GM18909 (cell line): ENCODE measurements at regions not wholly inside any gene's neighbourhood (a gene's known extent, or its start where the extent isn't known, plus 50 kb on each side); places are given as distances from the start of the nearest gene placed in this dataset.
"Not testable (repeated sequence)": the region's sequence is repeated elsewhere in the genome, so short reads cannot be mapped to it uniquely, and the experiment has no call there.

ENCODE experiments used
- ATAC-seq: cut with Tn5 transposase; IDR thresholded peaks from one replicate; pipeline ENCODE4 v1.9.1; 2021; ENCODE audit warnings: mild to moderate bottlenecking; ENCODE audit not compliant: unreplicated experiment, poor library complexity

GRCh38 chr22:22697377-22698117 lies 53.1 kb downstream of the GGTLC2 start:
- no peak for ATAC-seq

- ATAC-seq = no peak
Observed at GRCh38 chr22:22698263-22698750, 53.9 kb downstream of the GGTLC2 start.

GRCh38 chr22:22700631-22701030 lies 56.2 kb downstream of the GGTLC2 start:
- no peak for ATAC-seq

- not testable (repeated sequence) for ATAC-seq
Observed at GRCh38 chr22:22701557-22701956, 57.1 kb downstream of the GGTLC2 start.

GRCh38 chr22:22702237-22703202 lies 58.1 kb downstream of the GGTLC2 start:
- no peak for ATAC-seq

GRCh38 chr22:22703203-22703570 lies 58.8 kb downstream of the GGTLC2 start:
- ATAC-seq = no peak

- no peak for ATAC-seq
Observed at GRCh38 chr22:22703715-22704114, 59.3 kb downstream of the GGTLC2 start.

GRCh38 chr22:22704156-22704946 lies 59.9 kb downstream of the GGTLC2 start:
- ATAC-seq = no peak

GRCh38 chr22:22705328-22706100 lies 61.1 kb downstream of the GGTLC2 start:
- no peak for ATAC-seq

GRCh38 chr22:22706253-22706915 lies 62.0 kb downstream of the GGTLC2 start:
- no peak for ATAC-seq

- no peak for ATAC-seq
Observed at GRCh38 chr22:22709719-22710445, 65.5 kb downstream of the GGTLC2 start.

GRCh38 chr22:22710719-22711531 lies 66.5 kb downstream of the GGTLC2 start:
- no peak for ATAC-seq

GRCh38 chr22:22711532-22711913 lies 67.1 kb downstream of the GGTLC2 start:
- no peak for ATAC-seq

GRCh38 chr22:22712092-22712658 lies 67.8 kb downstream of the GGTLC2 start:
- ATAC-seq = no peak

GRCh38 chr22:22712666-22713365 lies 68.4 kb downstream of the GGTLC2 start:
- no peak for ATAC-seq

GRCh38 chr22:22713416-22713815 lies 69.0 kb downstream of the GGTLC2 start:
- ATAC-seq = no peak
